ENCODE measurements at regions not wholly inside any gene's neighbourhood (a gene's known extent, or its start where the extent isn't known, plus 50 kb on each side); places are given as distances from the start of the nearest gene placed in this dataset.

- TF ChIP-seq OSR1 (CRISPR knock-in tag; IDR thresholded peaks at IDR 0.05), result no peak
- no peak for TF ChIP-seq POU6F1 (CRISPR knock-in tag; IDR thresholded peaks at IDR 0.05; ENCODE audit: borderline replicate concordance, low read depth)
- TF ChIP-seq RARB (CRISPR knock-in tag; IDR thresholded peaks at IDR 0.05), result no peak
Observed at GRCh38 chr11:80211673-80212072, 770.8 kb upstream of the TENM4 start.

All from SK-N-SH treated with all-trans-retinoic acid at 6 μM for 48 hours (cell line).